ENCODE measurements at regions not wholly inside any gene's neighbourhood (a gene's known extent, or its start where the extent isn't known, plus 50 kb on each side); places are given as distances from the start of the nearest gene placed in this dataset.
"Not testable (repeated sequence)": the region's sequence is repeated elsewhere in the genome, so short reads cannot be mapped to it uniquely, and the experiment has no call there.

GRCh38 chr4:138435046-138435445 lies 192.9 kb upstream of the SLC7A11 start:
- not testable (repeated sequence) for DNase-seq (ENCODE audit: low read depth, low spot score)

GRCh38 chr4:138428611-138429010 lies 186.5 kb upstream of the SLC7A11 start:
- H3K27ac ChIP-seq: no peak overlapping the region
- DNase-seq (ENCODE audit: low read depth, low spot score): no peak

More at GRCh38 chr4:138435046-138435445, 192.9 kb upstream of the SLC7A11 start:
- not testable (repeated sequence) for H3K27ac ChIP-seq

GRCh38 chr4:138426786-138427185 lies 184.6 kb upstream of the SLC7A11 start:
- no peak overlapping the region for H3K27ac ChIP-seq
- no peak for DNase-seq (ENCODE audit: low read depth, low spot score)

GRCh38 chr4:138420471-138420870 lies 178.3 kb upstream of the SLC7A11 start:
- H3K27ac ChIP-seq: no peak overlapping the region

GRCh38 chr4:138414202-138414601 lies 172.1 kb upstream of the SLC7A11 start:
- DNase-seq (ENCODE audit: low read depth, low spot score): no peak
- no peak overlapping the region for H3K27ac ChIP-seq

More at GRCh38 chr4:138420471-138420870, 178.3 kb upstream of the SLC7A11 start:
- DNase-seq (ENCODE audit: low read depth, low spot score): no peak

- no peak for DNase-seq (ENCODE audit: low read depth, low spot score)
- no peak overlapping the region for H3K27ac ChIP-seq
Measured at GRCh38 chr4:138413273-138413672, 171.1 kb upstream of the SLC7A11 start.

- no peak overlapping the region for H3K27ac ChIP-seq
- no peak for DNase-seq (ENCODE audit: low read depth, low spot score)
Measured at GRCh38 chr4:138412847-138413246, 170.7 kb upstream of the SLC7A11 start.

GRCh38 chr4:138410266-138410665 lies 168.1 kb upstream of the SLC7A11 start:
- no peak for DNase-seq (ENCODE audit: low read depth, low spot score)
- no peak overlapping the region for H3K27ac ChIP-seq

GRCh38 chr4:138409670-138410069 lies 167.5 kb upstream of the SLC7A11 start:
- no peak for DNase-seq (ENCODE audit: low read depth, low spot score)
- no peak overlapping the region for H3K27ac ChIP-seq

GRCh38 chr4:138408758-138409157 lies 166.6 kb upstream of the SLC7A11 start:
- H3K27ac ChIP-seq: no peak overlapping the region
- no peak for DNase-seq (ENCODE audit: low read depth, low spot score)

- no peak for DNase-seq (ENCODE audit: low read depth, low spot score)
- peak overlapping the region; percentile 5 for H3K27ac ChIP-seq
Measured at GRCh38 chr4:138407329-138407728, 165.2 kb upstream of the SLC7A11 start.

GRCh38 chr4:138406876-138407275 lies 164.7 kb upstream of the SLC7A11 start:
- H3K27ac ChIP-seq: peak overlapping the region; percentile 5
- no peak for DNase-seq (ENCODE audit: low read depth, low spot score)

- H3K27ac ChIP-seq: peak overlapping the region; percentile 58
- peak; percentile 31 for DNase-seq (ENCODE audit: low read depth, low spot score)
Measured at GRCh38 chr4:138405934-138406567, 163.9 kb upstream of the SLC7A11 start.

- DNase-seq (ENCODE audit: low read depth, low spot score): peak; percentile 8
- H3K27ac ChIP-seq: peak overlapping the region; percentile 58
Measured at GRCh38 chr4:138405466-138405891, 163.3 kb upstream of the SLC7A11 start.

- H3K27ac ChIP-seq: no peak overlapping the region
- no peak for DNase-seq (ENCODE audit: low read depth, low spot score)
Measured at GRCh38 chr4:138404801-138405200, 162.7 kb upstream of the SLC7A11 start.

- no peak overlapping the region for H3K27ac ChIP-seq
- DNase-seq (ENCODE audit: low read depth, low spot score): no peak
Measured at GRCh38 chr4:138404251-138404650, 162.1 kb upstream of the SLC7A11 start.

- H3K27ac ChIP-seq: no peak overlapping the region
- no peak for DNase-seq (ENCODE audit: low read depth, low spot score)
Measured at GRCh38 chr4:138401334-138401733, 159.2 kb upstream of the SLC7A11 start.

GRCh38 chr4:138400543-138400942 lies 158.4 kb upstream of the SLC7A11 start:
- no peak for DNase-seq (ENCODE audit: low read depth, low spot score)
- no peak overlapping the region for H3K27ac ChIP-seq

- no peak for DNase-seq (ENCODE audit: low read depth, low spot score)
- no peak overlapping the region for H3K27ac ChIP-seq
Measured at GRCh38 chr4:138400066-138400465, 157.9 kb upstream of the SLC7A11 start.

- H3K27ac ChIP-seq: no peak overlapping the region
- no peak for DNase-seq (ENCODE audit: low read depth, low spot score)
Measured at GRCh38 chr4:138399081-138399480, 156.9 kb upstream of the SLC7A11 start.

GRCh38 chr4:138398322-138398721 lies 156.2 kb upstream of the SLC7A11 start:
- no peak overlapping the region for H3K27ac ChIP-seq
- no peak for DNase-seq (ENCODE audit: low read depth, low spot score)

GRCh38 chr4:138393886-138394610 lies 151.9 kb upstream of the SLC7A11 start:
- no peak for DNase-seq (ENCODE audit: low read depth, low spot score)
- H3K27ac ChIP-seq: no peak overlapping the region
